ENCODE measurements at regions not wholly inside any gene's neighbourhood (a gene's known extent, or its start where the extent isn't known, plus 50 kb on each side); places are given as distances from the start of the nearest gene placed in this dataset.

- TF ChIP-seq CTCF (IDR thresholded peaks at IDR 0.05) (no peak), POLR2A (IDR thresholded peaks at IDR 0.05) (no peak)
Observed at GRCh38 chr12:25051171-25051570, 102.3 kb upstream of the BCAT1 start.
